Kidney (tissue), 10 donors: ENCODE measurements at regions not wholly inside any gene's neighbourhood (a gene's known extent, or its start where the extent isn't known, plus 50 kb on each side); places are given as distances from the start of the nearest gene placed in this dataset.
"Not testable (repeated sequence)": the region's sequence is repeated elsewhere in the genome, so short reads cannot be mapped to it uniquely, and the experiment has no call there.

Experiments used
- DNase-seq, 5 donors: peaks; one replicate each; pipeline ENCODE4 v3.0.0-alpha.2; 2013 to 2020
- FAIRE-seq: peaks from 2 replicates; lab custom pipeline; 2012; peaks lifted over from hg19 to GRCh38; lab: Jason Lieb, UNC
- H3K27ac ChIP-seq, 2 donors: one replicate each; pipeline ENCODE4 v1.7.0; 2013; ENCODE audit warnings: low read depth in 2 of 2, low read length in 2 of 2, inconsistent platforms in 1 of 2
- H3K27me3 ChIP-seq: one replicate; pipeline ENCODE4 v1.7.1; 2013; ENCODE audit warnings: low read length, inconsistent platforms; ENCODE audit not compliant: control insufficient read depth, insufficient read depth
- H3K36me3 ChIP-seq, 3 donors: one replicate each; pipeline versions ENCODE4 v1.7.0 to v1.7.1; 2013; ENCODE audit warnings: low read length in 3 of 3, control low read depth in 1 of 3, inconsistent platforms in 1 of 3; ENCODE audit not compliant: insufficient read depth in 3 of 3, control insufficient read depth in 2 of 3
- H3K4me1 ChIP-seq, 3 donors: one replicate each; pipeline versions ENCODE4 v1.7.0 to v1.7.1; 2013; ENCODE audit warnings: low read length in 3 of 3, inconsistent platforms in 1 of 3, low read depth in 1 of 3; ENCODE audit not compliant: control insufficient read depth in 2 of 3, insufficient read depth in 2 of 3
- H3K4me3 ChIP-seq, 3 donors: one replicate each; pipeline versions ENCODE4 v1.7.0 to v1.8.1; 2013; ENCODE audit warnings: low read length in 3 of 3, control low read depth in 1 of 3, inconsistent platforms in 1 of 3
- H3K9ac ChIP-seq, 3 donors: one replicate each; pipeline versions ENCODE4 v1.7.0 to v1.7.1; 2013; ENCODE audit warnings: low read length in 3 of 3, control low read depth in 1 of 3, inconsistent platforms in 1 of 3
- H3K9me3 ChIP-seq, 3 donors: one replicate each; pipeline versions ENCODE4 v1.7.0 to v1.7.1; 2013; ENCODE audit warnings: low read length in 3 of 3, control low read depth in 1 of 3, inconsistent platforms in 1 of 3; ENCODE audit not compliant: control insufficient read depth in 2 of 3, insufficient read depth in 1 of 3
- intact Hi-C: fragments of 100-400 bp; cut with DNase I; formaldehyde crosslinking; loops from one replicate; pipeline ENCODE4 v1.11.1; 2022
- donor health status: control.
- donor health status: control.
- donor health status: DM: yes; HTN: yes; CAD: no.
- donor health status: Normal renal cell carcinoma (clear cell type).

GRCh38 chr15:22519213-22519612 is 60.5 kb downstream of the GOLGA6L22 start:
- H3K9me3 ChIP-seq, H3K4me1 ChIP-seq, DNase-seq, intact Hi-C loops, H3K27me3 ChIP-seq, FAIRE-seq, H3K4me3 ChIP-seq, H3K36me3 ChIP-seq, H3K9ac ChIP-seq, H3K27ac ChIP-seq: not testable (repeated sequence)

GRCh38 chr15:22526537-22526936 is 67.8 kb downstream of the GOLGA6L22 start:
- intact Hi-C loops, H3K27me3 ChIP-seq, DNase-seq, FAIRE-seq, H3K4me1 ChIP-seq, H3K36me3 ChIP-seq, H3K9ac ChIP-seq, H3K27ac ChIP-seq, H3K4me3 ChIP-seq, H3K9me3 ChIP-seq: not testable (repeated sequence)

- intact Hi-C loops, H3K27ac ChIP-seq, H3K9me3 ChIP-seq, H3K36me3 ChIP-seq, H3K4me3 ChIP-seq, H3K4me1 ChIP-seq, DNase-seq, H3K9ac ChIP-seq, H3K27me3 ChIP-seq, FAIRE-seq: not testable (repeated sequence)
Measured at GRCh38 chr15:22527016-22527415, 68.3 kb downstream of the GOLGA6L22 start.

- H3K9ac ChIP-seq, DNase-seq, FAIRE-seq, H3K4me1 ChIP-seq, H3K9me3 ChIP-seq, H3K36me3 ChIP-seq, H3K27ac ChIP-seq, intact Hi-C loops, H3K27me3 ChIP-seq, H3K4me3 ChIP-seq: not testable (repeated sequence)
Measured at GRCh38 chr15:22529200-22529599, 70.5 kb downstream of the GOLGA6L22 start.

- FAIRE-seq: not testable (repeated sequence)
Measured at GRCh38 chr15:22559701-22560100, 101.0 kb downstream of the GOLGA6L22 start.

GRCh38 chr15:22561716-22562115 is 103.0 kb downstream of the GOLGA6L22 start:
- H3K27me3 ChIP-seq, FAIRE-seq, H3K27ac ChIP-seq, H3K9me3 ChIP-seq, H3K9ac ChIP-seq, H3K4me3 ChIP-seq, H3K4me1 ChIP-seq, DNase-seq, intact Hi-C loops, H3K36me3 ChIP-seq: not testable (repeated sequence)

More at GRCh38 chr15:22559701-22560100, 101.0 kb downstream of the GOLGA6L22 start:
- H3K4me3 ChIP-seq, H3K4me1 ChIP-seq, H3K9me3 ChIP-seq, H3K36me3 ChIP-seq, intact Hi-C loops, H3K9ac ChIP-seq, DNase-seq, H3K27ac ChIP-seq, H3K27me3 ChIP-seq: not testable (repeated sequence)

- DNase-seq, H3K27me3 ChIP-seq, H3K4me3 ChIP-seq, H3K4me1 ChIP-seq, H3K36me3 ChIP-seq, H3K27ac ChIP-seq, H3K9ac ChIP-seq, FAIRE-seq, intact Hi-C loops, H3K9me3 ChIP-seq: not testable (repeated sequence)
Measured at GRCh38 chr15:22566510-22566909, 107.8 kb downstream of the GOLGA6L22 start.

- H3K27me3 ChIP-seq, DNase-seq, H3K4me3 ChIP-seq, H3K9me3 ChIP-seq, H3K4me1 ChIP-seq, FAIRE-seq, H3K27ac ChIP-seq, H3K9ac ChIP-seq, H3K36me3 ChIP-seq, intact Hi-C loops: not testable (repeated sequence)
Measured at GRCh38 chr15:22569486-22569885, 110.8 kb downstream of the GOLGA6L22 start.
